ENCODE measurements at regions not wholly inside any gene's neighbourhood (a gene's known extent, or its start where the extent isn't known, plus 50 kb on each side); places are given as distances from the start of the nearest gene placed in this dataset.

DNA sequence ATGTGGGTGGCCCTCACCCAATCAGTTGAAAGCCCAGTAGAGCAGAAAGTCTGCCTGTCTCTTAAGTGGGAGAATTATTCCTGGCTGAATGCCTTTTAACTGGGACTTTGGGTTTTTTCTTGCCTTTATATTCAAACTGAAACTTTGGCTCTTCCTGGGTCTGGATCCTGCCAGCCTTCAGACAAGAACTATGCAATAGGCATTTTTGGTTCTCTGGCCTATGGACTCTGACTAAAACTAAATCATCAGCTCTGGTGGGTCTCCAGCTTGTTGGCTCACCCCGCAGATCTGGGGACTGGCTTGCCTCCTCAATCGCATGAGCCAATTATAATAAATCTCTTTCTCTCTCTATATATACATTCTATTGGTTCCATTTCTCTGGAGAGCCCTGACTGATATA is 173.0 kb upstream of the IGF1 start:
- Histone ChIP-seq H3K79me2 (ENCODE audit: insufficient read depth, low read depth, low read length) (no peaks in the 10 kb centered on the region), H3K4me1 (ENCODE audit: insufficient read depth, low read length, poor library complexity, severe bottlenecking) (no peaks in the 10 kb centered on the region), H3K36me3 (ENCODE audit: insufficient read depth, low read length) (no peaks in the 10 kb centered on the region), H2AFZ (ENCODE audit: low read length) (no peak overlapping the region), H3K4me3 (ENCODE audit: low read depth, low read length, poor library complexity, severe bottlenecking) (no peak overlapping the region), H3K9me2 (ENCODE audit: insufficient read depth, low read length) (no peaks in the 10 kb centered on the region), H4K20me1 (ENCODE audit: insufficient read depth, low read length) (no peaks in the 10 kb centered on the region), H3K27ac (ENCODE audit: low read depth, low read length, poor library complexity, severe bottlenecking) (no peak overlapping the region), H3K4me2 (ENCODE audit: low read length) (no peak overlapping the region), H3K9me3 (ENCODE audit: low read length) (no peaks in the 10 kb centered on the region)
- no TSS peak for BruUV-seq (replicated peaks)
- POLR2A ChIA-PET = no interaction called here
- TF ChIP-seq, protein P1, sequence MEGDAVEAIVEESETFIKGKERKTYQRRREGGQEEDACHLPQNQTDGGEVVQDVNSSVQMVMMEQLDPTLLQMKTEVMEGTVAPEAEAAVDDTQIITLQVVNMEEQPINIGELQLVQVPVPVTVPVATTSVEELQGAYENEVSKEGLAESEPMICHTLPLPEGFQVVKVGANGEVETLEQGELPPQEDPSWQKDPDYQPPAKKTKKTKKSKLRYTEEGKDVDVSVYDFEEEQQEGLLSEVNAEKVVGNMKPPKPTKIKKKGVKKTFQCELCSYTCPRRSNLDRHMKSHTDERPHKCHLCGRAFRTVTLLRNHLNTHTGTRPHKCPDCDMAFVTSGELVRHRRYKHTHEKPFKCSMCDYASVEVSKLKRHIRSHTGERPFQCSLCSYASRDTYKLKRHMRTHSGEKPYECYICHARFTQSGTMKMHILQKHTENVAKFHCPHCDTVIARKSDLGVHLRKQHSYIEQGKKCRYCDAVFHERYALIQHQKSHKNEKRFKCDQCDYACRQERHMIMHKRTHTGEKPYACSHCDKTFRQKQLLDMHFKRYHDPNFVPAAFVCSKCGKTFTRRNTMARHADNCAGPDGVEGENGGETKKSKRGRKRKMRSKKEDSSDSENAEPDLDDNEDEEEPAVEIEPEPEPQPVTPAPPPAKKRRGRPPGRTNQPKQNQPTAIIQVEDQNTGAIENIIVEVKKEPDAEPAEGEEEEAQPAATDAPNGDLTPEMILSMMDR (conservative IDR thresholded peaks at IDR 0.05; ENCODE audit: low read length) = no peak
- no peak for TF ChIP-seq EZH2phosphoT487 (IDR thresholded peaks at IDR 0.05; ENCODE audit: borderline replicate concordance, low read depth, low read length)
- CTCF ChIA-PET (ENCODE audit: unreplicated experiment) = no interaction called here
- no peak for DNase-seq (ENCODE audit: low spot score)
- intact Hi-C loops (cut with micrococcal nuclease; ENCODE audit: unreplicated experiment) = no loop called here

- Histone ChIP-seq H3K9me2 (ENCODE audit: insufficient read depth, low read length) (no peaks in the 10 kb centered on the region), H3K9me3 (ENCODE audit: low read length) (no peaks in the 10 kb centered on the region), H3K36me3 (ENCODE audit: insufficient read depth, low read length) (no peaks in the 10 kb centered on the region), H3K4me3 (ENCODE audit: low read depth, low read length, poor library complexity, severe bottlenecking) (no peak overlapping the region), H3K4me1 (ENCODE audit: insufficient read depth, low read length, poor library complexity, severe bottlenecking) (no peaks in the 10 kb centered on the region), H3K4me2 (ENCODE audit: low read length) (no peak overlapping the region), H3K27ac (ENCODE audit: low read depth, low read length, poor library complexity, severe bottlenecking) (no peak overlapping the region), H3K79me2 (ENCODE audit: insufficient read depth, low read depth, low read length) (no peaks in the 10 kb centered on the region), H4K20me1 (ENCODE audit: insufficient read depth, low read length) (no peaks in the 10 kb centered on the region), H2AFZ (ENCODE audit: low read length) (no peak overlapping the region)
- intact Hi-C loops (cut with micrococcal nuclease; ENCODE audit: unreplicated experiment) = no loop called here
- ChIA-PET POLR2A (interaction anchor here (1.2 kb wide), 1 partner anchor 11 kb away, joined by 4 read pairs; no protein-coding TSS in a partner anchor), CTCF (ENCODE audit: unreplicated experiment) (no interaction called here)
- no peak for DNase-seq (ENCODE audit: low spot score)
- TF ChIP-seq, protein P1 (conservative IDR thresholded peaks at IDR 0.05; ENCODE audit: low read length) = no peak
- TF ChIP-seq EZH2phosphoT487 (IDR thresholded peaks at IDR 0.05; ENCODE audit: borderline replicate concordance, low read depth, low read length) = no peak
- no TSS peak for BruUV-seq (replicated peaks)
Observed at GRCh38 chr12:102652645-102653313, 172.4 kb upstream of the IGF1 start.

- no peak for DNase-seq (ENCODE audit: low spot score)
- H3K27ac ChIP-seq (ENCODE audit: low read depth, low read length, poor library complexity, severe bottlenecking) = no peak overlapping the region
- H3K36me3 ChIP-seq (ENCODE audit: insufficient read depth, low read length) = no peaks in the 10 kb centered on the region
- no peak for TF ChIP-seq EZH2phosphoT487 (IDR thresholded peaks at IDR 0.05; ENCODE audit: borderline replicate concordance, low read depth, low read length)
- TF ChIP-seq, protein P1 (conservative IDR thresholded peaks at IDR 0.05; ENCODE audit: low read length) = no peak
- H3K79me2 ChIP-seq (ENCODE audit: insufficient read depth, low read depth, low read length) = no peaks in the 10 kb centered on the region
- no peaks in the 10 kb centered on the region for H4K20me1 ChIP-seq (ENCODE audit: insufficient read depth, low read length)
- no peaks in the 10 kb centered on the region for H3K9me2 ChIP-seq (ENCODE audit: insufficient read depth, low read length)
- H3K9me3 ChIP-seq (ENCODE audit: low read length) = no peaks in the 10 kb centered on the region
- no peak overlapping the region for H2AFZ ChIP-seq (ENCODE audit: low read length)
- no peaks in the 10 kb centered on the region for H3K4me1 ChIP-seq (ENCODE audit: insufficient read depth, low read length, poor library complexity, severe bottlenecking)
- BruUV-seq (replicated peaks) = no TSS peak
- intact Hi-C loops (cut with micrococcal nuclease; ENCODE audit: unreplicated experiment) = no loop called here
- POLR2A ChIA-PET = interaction anchor here (0.8 kb wide), 1 partner anchor 19 kb away, joined by 3 read pairs; no protein-coding TSS in a partner anchor
- H3K4me2 ChIP-seq (ENCODE audit: low read length) = no peak overlapping the region
- CTCF ChIA-PET (ENCODE audit: unreplicated experiment) = interaction anchor here (0.6 kb wide), 1 partner anchor 1020 kb away, joined by 6 read pairs; no protein-coding TSS in a partner anchor
- no peak overlapping the region for H3K4me3 ChIP-seq (ENCODE audit: low read depth, low read length, poor library complexity, severe bottlenecking)
Observed at GRCh38 chr12:102645968-102646367, 165.6 kb upstream of the IGF1 start.

Measured in OCI-LY7 (cell line).